ENCODE measurements at regions not wholly inside any gene's neighbourhood (a gene's known extent, or its start where the extent isn't known, plus 50 kb on each side); places are given as distances from the start of the nearest gene placed in this dataset.

DNA sequence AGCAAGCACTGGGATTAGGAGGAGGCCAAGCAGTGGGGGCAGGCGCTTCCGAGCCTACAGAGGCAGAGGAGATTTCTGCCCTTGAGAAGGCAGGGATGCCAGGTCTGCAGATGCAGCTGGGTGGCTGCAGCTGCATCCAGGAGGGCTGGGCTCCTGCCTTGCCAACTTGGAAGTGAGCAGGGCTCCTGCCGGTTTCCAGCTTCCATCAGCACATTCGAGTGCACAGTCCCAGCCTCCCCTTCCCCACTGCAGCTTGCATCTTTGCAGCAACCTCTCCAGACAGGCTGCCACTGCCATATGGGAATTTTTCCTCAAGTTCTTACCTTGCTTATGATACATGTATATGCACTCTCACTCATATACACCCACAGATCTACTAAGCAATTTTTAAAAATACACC, 1234.3 kb upstream of the B3GALT2 start:
- TF ChIP-seq TAF1 (IDR thresholded peaks at IDR 0.05; ENCODE audit: borderline replicate concordance, insufficient read depth, low read length) (no peak), SIN3A (IDR thresholded peaks at IDR 0.05; ENCODE audit: borderline replicate concordance, insufficient read depth, low read length) (no peak), REST (IDR thresholded peaks at IDR 0.05; ENCODE audit: insufficient read depth in 1 of 2, low read depth in 2 of 2, low read length in 2 of 2) (no peak), FOXP2 (optimal IDR thresholded peaks at IDR 0.05; ENCODE audit: borderline replicate concordance, extremely low read depth, extremely low read length, insufficient read depth) (no peak), POLR2AphosphoS5 (IDR thresholded peaks at IDR 0.05; ENCODE audit: low read depth, low read length) (no peak)

DNA sequence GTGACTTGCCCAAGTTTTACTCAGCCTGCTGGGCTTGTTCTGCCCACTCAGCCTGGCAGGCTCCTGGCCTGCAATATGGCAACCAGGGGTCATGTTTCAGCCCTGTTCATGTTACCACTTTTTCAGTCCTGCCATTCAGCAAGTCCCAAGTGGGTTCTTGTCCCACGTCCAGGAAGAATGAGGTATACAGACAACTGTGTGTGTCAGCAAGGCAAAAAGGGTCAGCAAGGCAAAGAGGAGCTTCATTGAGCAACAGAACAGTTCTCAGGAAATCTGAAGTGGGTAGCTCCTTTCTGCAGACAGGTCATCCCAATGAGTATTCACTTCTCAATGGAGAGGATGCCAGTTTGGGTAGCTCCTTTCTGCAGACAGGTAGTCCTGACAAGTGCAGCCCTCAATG, 1233.3 kb upstream of the B3GALT2 start:
- no peak for TF ChIP-seq POLR2AphosphoS5 (IDR thresholded peaks at IDR 0.05; ENCODE audit: low read depth, low read length)
- no peak for TF ChIP-seq TAF1 (IDR thresholded peaks at IDR 0.05; ENCODE audit: borderline replicate concordance, insufficient read depth, low read length)
- no peak for TF ChIP-seq REST (IDR thresholded peaks at IDR 0.05; ENCODE audit: insufficient read depth in 1 of 2, low read depth in 2 of 2, low read length in 2 of 2)
- TF ChIP-seq SIN3A (IDR thresholded peaks at IDR 0.05; ENCODE audit: borderline replicate concordance, insufficient read depth, low read length): no peak
- no peak for TF ChIP-seq FOXP2 (optimal IDR thresholded peaks at IDR 0.05; ENCODE audit: borderline replicate concordance, extremely low read depth, extremely low read length, insufficient read depth)

- TF ChIP-seq FOXP2 (optimal IDR thresholded peaks at IDR 0.05; ENCODE audit: borderline replicate concordance, extremely low read depth, extremely low read length, insufficient read depth) (no peak), REST (IDR thresholded peaks at IDR 0.05; ENCODE audit: insufficient read depth in 1 of 2, low read depth in 2 of 2, low read length in 2 of 2) (no peak), POLR2AphosphoS5 (IDR thresholded peaks at IDR 0.05; ENCODE audit: low read depth, low read length) (no peak)
These were observed 1224.3 kb upstream of the B3GALT2 start for GRCh38 chr1:194410756-194411155.

- no peak for TF ChIP-seq TAF1 (IDR thresholded peaks at IDR 0.05; ENCODE audit: borderline replicate concordance, insufficient read depth, low read length)
- no peak for TF ChIP-seq POLR2AphosphoS5 (IDR thresholded peaks at IDR 0.05; ENCODE audit: low read depth, low read length)
- TF ChIP-seq FOXP2 (optimal IDR thresholded peaks at IDR 0.05; ENCODE audit: borderline replicate concordance, extremely low read depth, extremely low read length, insufficient read depth): no peak
- no peak for TF ChIP-seq SIN3A (IDR thresholded peaks at IDR 0.05; ENCODE audit: borderline replicate concordance, insufficient read depth, low read length)
- TF ChIP-seq REST (IDR thresholded peaks at IDR 0.05; ENCODE audit: insufficient read depth in 1 of 2, low read depth in 2 of 2, low read length in 2 of 2): no peak
These were observed 1208.3 kb upstream of the B3GALT2 start for GRCh38 chr1:194394676-194395075.

- TF ChIP-seq POLR2AphosphoS5 (IDR thresholded peaks at IDR 0.05; ENCODE audit: low read depth, low read length) (no peak), REST (IDR thresholded peaks at IDR 0.05; ENCODE audit: insufficient read depth in 1 of 2, low read depth in 2 of 2, low read length in 2 of 2) (no peak), SIN3A (IDR thresholded peaks at IDR 0.05; ENCODE audit: borderline replicate concordance, insufficient read depth, low read length) (no peak), FOXP2 (optimal IDR thresholded peaks at IDR 0.05; ENCODE audit: borderline replicate concordance, extremely low read depth, extremely low read length, insufficient read depth) (no peak), TAF1 (IDR thresholded peaks at IDR 0.05; ENCODE audit: borderline replicate concordance, insufficient read depth, low read length) (no peak)
These were observed 1201.1 kb upstream of the B3GALT2 start for GRCh38 chr1:194387531-194387930.
